M059J (cell line): ENCODE measurements at regions not wholly inside any gene's neighbourhood (a gene's known extent, or its start where the extent isn't known, plus 50 kb on each side); places are given as distances from the start of the nearest gene placed in this dataset.
"Not testable (repeated sequence)": the region's sequence is repeated elsewhere in the genome, so short reads cannot be mapped to it uniquely, and the experiment has no call there.

Source experiments
- DNase-seq: peaks from one replicate; pipeline ENCODE4 v3.0.0-alpha.2; 2012; ENCODE audit warnings: low read depth

DNA sequence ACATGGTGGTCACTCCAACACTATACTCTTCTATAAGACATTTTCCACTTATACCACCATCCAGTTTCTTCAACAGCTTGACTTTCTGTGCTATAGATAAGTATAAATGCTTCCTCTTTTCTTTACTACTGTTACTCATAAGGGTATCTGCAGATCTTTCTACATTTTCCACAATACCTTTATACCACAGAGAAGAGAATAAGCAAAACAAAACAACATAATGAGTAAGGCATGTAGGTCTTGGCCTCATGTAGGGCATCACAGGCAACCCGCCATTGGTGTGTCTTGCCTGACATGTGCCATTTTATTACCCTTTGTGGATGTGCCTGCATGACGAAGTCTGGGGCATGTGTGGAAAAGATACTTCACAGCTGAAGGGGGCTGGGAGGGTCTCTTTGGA lies 265.3 kb upstream of the STARD13 start:
- no peak for DNase-seq

DNA sequence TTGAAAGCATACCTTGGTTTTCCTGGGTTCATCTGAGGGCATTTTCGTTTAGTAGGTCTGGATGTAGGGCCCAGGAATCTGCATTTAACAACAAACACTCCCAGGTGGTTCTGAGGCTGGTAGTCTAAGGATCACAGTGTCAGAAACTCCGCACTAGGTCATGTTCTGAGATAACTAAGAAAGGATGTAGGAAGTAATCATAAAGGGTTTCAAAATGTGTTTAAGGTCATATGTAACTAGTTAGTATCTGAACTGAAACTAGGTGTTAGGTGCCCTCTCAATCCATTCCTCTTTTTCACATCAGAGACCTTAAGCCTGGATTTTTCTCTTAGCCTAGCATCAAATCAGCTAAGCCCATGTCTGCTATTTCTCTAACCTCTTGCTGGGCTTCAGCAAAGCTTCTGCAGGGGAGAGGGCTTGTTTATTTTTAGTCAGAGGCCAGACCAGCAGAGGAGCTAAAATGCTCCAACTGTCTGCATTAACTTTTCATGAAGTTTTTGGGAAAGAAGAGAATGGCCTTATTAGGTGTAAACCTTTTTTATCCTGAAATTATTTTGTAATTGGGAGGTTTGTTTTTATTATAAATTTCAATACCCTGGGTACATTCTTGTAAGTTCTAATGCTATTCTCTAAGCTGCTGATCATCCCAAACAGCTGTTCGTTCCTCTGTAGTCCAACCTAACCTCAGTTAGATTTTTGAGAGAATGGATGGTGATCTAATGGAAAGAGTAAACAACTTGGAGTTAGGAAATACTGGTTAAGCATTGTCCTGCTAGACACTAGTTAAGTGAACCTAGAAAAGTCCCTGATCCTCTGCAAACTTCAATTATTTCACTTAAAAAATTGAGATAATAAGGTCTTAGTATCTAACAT lies 262.8 kb upstream of the RFC3 start:
- DNase-seq: no peak

DNA sequence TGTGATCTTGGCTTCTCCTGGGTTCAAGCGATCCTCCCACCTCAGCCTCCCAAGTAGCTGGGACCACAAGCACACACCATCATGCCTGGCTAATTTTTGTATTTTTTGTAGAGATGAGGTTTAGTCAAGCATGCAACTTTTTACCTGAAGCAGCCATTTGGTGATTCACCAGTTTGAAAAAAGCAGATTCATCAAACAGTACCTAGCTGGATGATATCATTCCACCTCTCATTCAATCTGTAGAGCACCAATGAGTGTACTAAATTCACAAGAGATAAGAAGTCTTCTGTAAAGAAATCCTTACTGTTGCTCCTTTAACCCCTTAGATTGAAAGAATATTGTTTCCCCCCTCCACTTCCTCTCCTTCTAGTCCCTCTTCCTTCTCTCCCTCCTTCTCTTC lies 261.1 kb upstream of the RFC3 start:
- no peak for DNase-seq

DNA sequence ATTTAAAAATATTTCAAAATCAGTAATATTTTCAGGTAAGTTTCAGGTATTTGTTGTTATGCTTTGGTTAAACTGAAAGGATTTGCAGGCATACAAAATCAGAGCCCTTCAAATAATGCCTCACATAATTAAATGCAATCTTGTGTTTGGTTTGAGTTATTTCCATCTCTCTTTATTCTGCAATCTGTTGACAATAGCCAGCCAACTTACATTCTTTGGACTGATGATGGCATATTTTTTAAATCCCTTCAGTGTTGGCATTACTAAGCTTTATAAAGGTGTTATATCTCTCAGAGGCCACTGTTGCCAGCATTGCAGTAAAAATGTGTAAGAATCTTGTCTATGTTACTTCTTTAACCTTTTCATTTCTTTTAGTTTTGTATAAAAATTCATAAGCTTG lies 257.2 kb upstream of the RFC3 start:
- no peak for DNase-seq

DNA sequence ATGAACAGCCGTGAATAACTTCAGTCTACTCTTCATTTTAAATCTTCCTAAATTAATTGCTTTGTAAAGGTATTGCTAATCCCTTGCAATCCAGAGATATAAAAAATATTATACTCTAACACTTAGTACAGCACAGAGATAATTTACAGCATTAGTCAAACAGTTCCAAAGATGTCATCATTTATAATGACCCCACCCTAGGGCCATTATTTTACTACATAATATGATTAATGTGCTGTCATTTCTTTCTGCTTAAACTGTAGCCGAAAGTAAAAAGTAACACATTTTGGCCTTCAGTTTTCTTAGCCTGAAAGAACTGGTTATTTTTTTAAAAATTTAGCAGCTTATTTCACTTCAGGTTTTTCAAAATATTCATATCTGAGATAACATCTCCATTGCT lies 256.3 kb upstream of the RFC3 start:
- no peak for DNase-seq

DNA sequence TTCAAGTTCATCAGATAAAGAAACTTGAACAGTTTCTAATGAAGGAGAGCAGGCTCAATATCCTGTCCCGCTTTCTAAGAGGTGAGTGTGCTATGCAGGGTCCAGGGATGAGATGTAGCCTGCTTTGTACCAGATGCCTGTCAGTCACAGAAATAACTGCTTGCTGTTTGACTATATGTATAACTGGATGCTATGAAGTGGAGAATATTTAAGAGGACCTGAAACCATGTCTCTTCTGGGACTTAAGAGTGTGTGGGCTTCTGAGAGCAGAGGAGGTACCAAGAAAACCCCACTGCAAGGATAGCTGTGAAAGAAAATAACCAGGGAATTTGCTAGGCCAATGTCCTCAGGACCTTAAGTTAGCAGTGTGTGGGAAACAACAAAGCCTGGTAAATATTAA lies 246.3 kb upstream of the RFC3 start:
- no peak for DNase-seq

DNA sequence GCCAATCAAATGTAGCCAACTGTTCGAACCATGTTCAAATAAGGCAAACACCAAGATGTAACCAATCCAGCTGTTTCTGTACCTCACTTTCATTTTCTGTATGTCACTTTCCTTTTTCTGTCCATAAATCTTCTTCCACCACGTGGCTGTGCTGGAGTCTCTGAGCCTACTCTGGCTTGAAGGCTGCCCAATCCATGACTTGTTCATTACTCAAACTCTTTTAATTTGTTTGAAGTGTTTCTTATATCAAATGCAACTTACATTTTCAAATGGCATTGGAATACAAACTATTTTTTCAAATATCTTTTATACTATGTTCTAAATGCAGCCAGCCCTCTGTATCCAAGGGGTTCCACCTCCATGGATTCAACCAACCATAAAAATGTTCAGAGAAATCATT lies 245.6 kb upstream of the RFC3 start:
- not testable (repeated sequence) for DNase-seq

DNA sequence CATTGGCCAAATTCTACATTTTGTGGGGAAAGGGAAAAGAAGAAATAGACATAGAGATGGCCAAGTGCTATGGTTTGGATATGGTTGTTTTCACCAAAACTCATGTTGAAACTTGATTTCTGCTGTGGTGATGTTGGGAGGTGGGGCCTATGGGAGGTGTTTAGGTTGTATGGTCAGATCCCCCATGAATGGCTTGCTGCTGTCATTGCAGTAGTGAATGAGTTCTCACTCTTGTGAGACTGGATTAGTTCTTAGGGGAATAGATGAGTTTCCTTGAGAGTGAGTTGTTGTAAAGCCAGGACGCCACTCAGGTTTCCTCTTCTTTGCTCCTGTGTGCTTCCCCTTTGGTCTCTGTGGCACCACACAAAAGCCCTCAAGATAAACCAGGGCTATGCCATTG lies 242.6 kb upstream of the RFC3 start:
- DNase-seq: no peak

DNA sequence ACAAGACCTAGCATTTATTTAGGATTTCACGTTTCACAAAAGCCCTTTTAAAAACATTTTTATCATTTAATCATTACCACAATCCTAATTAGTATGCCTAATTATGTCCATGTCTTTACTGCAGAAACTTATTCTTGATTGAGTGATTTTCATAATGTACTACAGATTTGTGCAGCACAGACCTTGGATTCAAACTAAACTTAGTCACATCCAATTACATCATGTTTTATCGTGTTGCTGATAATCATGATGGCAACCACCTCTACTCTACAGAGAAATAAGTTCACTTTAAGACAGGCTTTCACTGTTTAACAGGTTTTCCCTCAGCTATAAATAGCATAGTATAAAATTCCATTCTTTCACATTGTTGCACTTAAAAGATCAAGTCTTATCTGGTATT lies 240.9 kb upstream of the RFC3 start:
- no peak for DNase-seq

DNA sequence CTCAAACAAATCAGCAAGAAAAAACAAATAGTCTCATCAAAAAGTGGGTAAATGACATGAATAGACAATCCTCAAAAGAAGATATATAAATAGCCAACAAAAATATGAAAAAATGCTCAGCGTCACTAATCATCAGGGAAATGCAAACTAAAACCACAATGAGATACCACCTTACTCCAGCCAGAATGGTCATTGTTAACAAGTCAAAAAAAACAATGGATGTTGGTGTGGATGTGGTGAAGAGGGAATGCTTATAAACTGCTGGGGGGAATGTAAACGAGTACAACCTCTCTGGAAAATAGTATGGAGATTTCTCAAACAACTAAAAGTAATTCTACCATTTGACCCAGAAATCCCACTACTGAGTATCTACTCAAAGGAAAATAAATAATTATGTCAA lies 239.2 kb upstream of the RFC3 start:
- DNase-seq: peak; percentile 18

DNA sequence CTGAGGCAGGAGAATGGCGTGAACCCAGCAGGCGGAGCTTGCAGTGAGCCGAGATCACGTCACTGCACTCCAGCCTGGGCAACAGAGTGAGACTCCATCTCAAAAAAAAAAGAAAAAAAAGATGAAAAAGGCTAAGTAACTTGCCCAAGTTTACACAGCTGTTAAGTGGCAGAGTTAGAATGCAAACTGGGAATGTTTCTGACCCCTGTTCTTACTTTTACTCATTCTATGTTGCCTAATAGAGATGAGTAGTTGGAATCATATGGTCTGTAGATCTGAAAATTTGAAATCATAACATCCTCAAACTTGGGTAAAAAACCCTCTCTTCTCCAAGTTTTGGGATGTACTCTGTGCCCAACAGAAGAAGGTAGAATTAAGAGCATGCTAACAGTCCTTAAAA lies 235.8 kb upstream of the RFC3 start:
- no peak for DNase-seq

DNA sequence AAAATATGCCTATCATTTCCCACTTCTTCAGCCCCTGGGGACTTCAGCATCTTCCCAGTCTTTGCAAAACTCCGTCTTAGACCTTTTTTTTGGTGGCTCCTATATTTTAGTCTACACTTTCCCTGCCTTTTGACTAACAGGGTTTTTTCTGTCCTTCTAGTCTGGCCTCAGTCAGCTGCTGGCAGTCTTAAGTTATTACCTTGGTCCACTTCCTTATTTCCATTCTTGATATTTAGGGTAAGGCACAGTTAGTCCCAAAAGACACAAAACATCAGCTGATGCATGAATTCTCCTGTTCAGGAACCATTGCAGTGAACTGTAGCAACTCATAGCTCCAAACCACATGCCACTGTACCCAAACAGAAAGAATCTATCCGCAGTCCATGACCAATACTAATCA lies 234.6 kb upstream of the RFC3 start:
- DNase-seq: no peak

DNA sequence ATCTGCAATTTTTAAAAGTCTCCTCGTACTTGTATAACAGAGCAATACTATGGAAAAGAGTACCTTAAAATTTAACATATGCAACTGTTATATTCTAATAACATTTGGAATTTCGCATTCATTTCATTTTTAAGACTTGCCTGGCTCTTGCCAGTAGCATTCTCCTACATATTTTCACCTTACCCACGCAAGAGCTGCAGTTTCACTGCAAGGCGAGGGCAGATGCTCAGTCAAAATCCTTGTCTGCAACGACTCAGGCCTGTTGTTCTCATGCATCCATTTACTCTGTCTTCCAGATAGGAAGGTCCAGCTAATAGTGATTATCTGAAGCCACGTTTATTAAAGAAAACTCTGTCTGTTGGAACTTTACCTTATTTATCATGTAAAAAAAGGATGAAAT lies 227.0 kb upstream of the RFC3 start:
- no peak for DNase-seq

DNA sequence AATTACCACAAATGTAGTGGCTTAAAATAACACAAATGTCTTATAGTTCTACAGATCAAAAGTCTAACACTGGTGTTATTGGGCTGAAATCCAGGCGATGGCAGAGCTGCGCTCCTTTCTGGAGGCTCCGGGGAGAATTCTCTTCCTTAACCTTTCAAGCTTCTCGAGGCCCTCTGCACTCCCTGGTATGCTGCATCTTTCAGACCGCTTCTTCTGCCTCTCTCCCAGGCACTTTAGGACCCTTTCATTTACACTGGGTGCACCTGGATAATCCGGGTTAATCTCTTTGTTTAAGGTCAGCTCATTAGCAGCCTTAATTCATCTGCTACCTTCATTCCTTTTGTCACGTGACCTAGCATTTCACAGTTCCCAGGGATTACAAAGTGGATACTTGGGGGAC lies 211.3 kb upstream of the RFC3 start:
- peak; percentile 2 for DNase-seq

DNA sequence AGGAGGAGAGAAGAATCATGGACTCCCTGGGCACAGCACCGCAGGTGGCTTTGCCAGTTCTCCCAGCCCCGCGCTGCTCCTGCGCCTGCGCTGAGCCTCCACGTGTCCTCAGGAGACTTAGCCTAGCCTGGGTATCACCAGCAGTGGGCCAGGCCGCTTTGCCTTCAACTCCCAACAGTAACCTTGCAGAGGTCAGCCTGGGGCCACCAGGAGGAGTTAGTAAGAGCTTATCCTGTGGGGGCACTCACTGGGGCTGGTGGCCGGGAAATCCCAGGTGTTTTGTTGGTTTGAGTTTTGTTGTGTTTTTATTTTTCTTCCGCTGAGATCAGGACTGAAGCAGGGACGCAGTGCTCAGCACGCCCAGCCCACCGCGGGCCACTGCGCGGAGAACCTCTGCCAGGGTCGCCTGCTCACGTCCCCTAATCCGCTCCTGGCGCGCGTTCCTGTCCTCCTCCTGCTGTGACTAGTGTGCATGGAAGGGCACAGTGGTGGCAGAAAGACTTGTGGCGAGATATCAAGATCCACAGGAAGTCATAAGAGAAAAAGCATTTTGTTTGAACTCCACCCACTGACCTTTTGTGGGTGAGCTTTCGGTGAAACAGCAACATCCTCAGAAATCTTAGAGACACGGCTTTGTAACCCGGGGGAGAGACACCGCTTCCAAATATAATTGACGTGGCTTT lies 207.4 kb upstream of the RFC3 start:
- peak; percentile 81 for DNase-seq

DNA sequence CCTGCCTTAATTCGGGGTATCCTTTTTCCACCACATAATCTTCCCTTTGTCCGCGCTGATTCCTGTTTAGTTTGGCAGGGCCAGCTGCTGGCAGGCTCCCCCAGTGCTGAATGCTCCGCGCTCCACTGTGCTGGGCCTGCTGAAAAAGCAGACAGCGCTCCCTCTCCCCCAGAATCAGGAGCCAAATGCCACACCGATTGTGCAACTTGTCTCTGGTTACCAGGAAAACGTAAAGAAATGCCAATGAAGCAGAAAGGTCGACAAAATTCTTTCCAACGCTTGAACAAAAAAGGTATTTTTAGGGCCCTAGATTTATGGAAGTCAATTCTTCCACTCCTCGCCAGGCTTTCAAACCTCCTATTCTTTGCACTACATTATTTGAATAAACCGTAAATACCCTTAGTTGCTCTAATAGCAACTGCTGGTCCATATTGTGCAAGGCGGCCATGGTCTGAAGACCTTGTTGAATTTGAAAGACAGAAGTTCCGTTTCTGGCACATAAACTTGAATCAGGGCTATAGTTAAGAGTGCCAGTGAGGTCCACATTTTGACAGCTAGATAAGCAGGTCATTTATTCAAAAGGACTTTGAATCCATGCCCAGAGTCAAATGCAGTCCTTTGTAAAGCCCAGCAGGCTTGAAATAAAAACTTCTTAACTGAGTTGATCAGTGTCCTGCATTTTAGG lies 206.7 kb upstream of the RFC3 start:
- peak; percentile 13 for DNase-seq

DNA sequence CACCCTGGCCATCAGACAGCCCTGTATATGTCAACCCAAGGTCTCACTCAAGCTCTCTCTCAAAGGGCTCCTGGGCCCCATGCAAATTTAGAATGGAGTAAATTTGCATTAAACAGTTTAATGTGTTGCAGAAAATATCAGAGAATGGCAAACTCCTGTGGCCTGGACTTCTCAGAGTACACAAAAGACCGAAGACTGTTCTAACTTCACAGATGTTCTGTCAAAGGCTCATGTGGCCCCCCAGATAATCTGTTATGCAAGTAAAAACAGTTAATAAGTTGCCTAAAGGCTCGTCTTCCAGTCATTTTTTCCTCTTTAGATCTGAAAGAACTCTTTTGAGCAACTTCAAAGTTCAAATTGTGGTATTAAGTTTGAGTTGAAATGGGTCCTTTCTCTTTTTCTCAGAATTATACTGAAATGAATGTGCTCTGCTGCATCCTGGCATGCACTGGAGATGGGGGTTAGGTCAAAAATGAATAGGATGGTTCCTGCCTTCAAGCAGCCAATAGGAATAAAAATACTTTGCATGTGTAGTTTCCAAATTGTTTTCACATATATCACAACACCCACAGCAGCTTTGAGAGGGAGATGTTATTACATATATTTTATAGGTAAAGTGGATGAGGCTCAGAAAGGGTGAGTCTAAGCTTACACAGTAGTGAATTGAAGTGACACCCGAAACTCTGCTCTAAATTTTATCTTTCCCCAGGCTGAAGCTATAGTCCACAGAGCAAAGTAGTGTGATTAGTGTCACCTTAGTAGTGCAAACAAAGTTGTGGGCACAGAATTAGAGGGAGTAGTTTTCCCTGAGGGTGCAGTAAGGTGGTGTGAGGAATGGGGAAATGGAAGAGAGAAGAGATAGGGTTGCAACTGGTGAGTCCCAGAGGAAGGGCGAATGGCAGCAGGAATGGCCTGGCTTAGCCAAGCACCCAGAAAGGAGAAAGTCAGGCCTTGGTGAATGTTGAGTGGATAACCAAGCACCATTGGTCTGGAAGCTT lies 205.0 kb upstream of the RFC3 start:
- no peak for DNase-seq

DNA sequence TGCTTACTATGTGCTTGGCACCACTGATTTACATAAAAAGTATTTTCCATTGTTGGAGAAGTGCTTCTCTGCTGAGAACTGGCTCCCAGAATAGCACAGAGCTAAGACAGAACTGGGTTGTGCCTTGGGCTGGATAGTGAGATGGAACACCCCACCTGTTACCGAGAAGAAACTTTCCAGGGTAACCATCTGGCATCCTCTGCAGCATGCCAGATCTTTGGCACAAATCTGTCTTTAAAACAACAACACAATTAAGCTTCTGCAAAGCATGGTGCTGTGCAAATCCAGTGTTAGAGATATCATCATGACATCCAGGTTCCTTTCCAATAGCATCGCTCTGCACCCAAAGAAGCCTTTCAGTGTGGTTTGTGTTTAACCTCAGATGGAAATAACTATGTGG lies 202.5 kb upstream of the RFC3 start:
- DNase-seq: no peak

DNA sequence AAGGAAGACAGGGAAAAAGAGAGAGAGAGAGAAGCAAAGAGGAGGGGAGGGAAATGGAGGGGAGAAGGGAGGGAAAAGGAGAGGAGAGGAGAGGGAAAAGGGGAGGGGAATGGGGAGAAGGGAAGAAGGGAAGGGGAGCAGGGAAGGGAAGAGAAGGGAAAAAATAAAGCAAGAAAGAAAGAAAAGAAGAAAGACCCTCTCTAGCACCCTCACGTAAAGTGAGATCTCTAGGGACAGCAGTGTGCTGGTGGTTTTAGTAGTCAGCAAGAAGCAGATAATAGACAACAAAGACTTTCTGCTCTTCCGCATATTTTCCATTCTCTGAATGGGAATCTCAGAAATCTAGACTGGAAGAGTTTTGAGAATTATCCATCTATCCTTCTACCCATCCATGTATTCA lies 201.8 kb upstream of the RFC3 start:
- no peak for DNase-seq

DNA sequence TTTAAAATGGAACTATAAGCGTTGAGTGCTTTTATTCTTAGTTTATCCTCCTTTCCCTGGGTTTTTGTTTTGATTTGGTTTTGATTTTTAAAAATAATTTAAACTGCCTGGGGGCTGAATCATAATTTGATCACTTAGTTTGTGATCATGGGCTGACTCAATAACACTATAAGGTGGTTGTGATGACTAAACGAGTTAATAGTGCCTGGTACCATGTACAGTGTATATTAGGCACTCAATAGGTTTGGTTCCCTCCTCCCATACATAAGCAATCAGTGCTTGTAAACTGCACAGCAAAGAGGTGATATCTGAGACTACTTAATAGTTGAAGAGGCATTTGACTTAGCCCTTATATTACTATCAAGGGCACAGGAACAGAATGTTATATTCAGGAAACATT lies 200.9 kb upstream of the RFC3 start:
- no peak for DNase-seq

DNA sequence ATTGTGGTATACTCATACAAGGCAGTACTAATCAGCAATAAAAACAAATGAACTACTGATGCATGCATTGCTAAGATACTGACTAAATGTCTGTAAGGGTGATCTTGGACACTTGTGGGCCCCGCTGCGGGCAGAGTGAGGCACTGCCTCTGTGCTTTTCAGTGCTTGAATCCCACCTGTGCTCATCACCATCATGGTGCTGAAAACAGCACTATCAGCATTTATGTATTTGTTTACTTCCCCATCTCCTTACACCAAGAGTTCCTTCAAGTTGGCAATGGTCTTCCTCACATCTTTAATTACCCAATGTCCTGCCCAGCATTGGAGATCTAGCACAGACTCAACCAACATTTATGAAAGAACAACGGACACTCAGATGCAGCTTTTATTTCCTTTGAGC lies 193.7 kb upstream of the RFC3 start:
- no peak for DNase-seq

DNA sequence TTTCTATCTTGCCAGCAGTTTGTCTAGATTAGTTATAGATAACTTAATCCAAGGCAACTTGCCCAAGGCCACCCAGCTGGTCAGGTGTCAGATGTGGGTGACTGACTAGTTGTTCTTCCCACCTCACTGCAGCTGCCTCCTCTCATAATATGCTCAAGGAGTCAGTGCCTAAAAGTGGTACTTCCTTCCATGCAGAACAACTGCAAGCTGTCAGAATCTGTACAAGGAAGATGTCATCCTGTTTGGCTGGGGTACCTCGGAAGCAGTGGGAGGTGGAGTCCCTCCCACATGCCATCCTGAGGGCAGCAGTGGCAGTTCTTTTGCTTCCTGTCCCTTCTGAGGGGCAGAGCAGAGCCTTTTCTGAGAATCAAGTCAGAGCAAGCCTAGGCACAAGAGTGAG lies 193.2 kb upstream of the RFC3 start:
- no peak for DNase-seq
